M059J (cell line): ENCODE measurements at regions not wholly inside any gene's neighbourhood (a gene's known extent, or its start where the extent isn't known, plus 50 kb on each side); places are given as distances from the start of the nearest gene placed in this dataset.

Experiments
- DNase-seq: peaks from one replicate; pipeline ENCODE4 v3.0.0-alpha.2; 2012; ENCODE audit warnings: low read depth

DNA sequence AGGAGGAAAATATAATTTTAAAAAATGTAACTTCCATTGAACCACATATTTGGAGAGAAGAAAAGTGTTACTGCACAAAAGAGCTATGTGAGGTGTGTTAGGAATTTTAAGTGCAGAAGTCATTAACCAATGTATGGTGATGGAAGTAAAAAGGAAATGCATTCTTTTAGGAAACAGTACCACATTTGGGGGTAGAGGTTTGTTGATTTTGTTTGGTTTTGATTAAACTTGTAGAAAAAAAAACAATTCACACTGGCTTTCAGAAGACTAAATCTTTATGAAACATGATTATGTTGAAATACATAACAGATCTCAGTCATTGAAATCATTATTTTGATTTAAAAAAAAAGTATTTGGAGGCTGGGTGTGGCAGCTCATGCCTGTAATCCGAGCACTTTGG is 1287.0 kb upstream of the GJE1 start:
- DNase-seq, result no peak

DNA sequence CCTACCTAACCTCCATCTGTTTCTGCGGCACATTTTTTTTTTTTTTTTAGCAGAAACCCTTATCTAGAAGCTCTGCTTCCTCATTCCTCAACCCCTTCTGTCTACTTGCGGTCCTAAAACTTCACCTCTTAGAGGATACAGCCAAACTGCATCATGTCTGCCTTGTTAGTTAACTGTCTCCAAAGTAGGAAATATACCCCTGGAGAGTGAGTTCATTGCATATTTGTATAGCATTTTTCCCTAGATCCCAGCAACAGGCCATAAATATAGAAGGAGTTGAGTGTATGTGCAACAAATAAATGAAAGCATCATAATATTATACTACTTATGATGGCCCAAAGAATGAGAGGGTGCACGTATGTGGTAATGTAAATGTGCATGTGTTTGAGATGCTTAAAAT is 1288.6 kb upstream of the GJE1 start:
- DNase-seq, result no peak

- no peak for DNase-seq
These were observed 1299.3 kb upstream of the GJE1 start for GRCh38 chr6:140833408-140833807.

GRCh38 chr6:140830666-140831065 is 1302.1 kb upstream of the GJE1 start:
- no peak for DNase-seq

DNA sequence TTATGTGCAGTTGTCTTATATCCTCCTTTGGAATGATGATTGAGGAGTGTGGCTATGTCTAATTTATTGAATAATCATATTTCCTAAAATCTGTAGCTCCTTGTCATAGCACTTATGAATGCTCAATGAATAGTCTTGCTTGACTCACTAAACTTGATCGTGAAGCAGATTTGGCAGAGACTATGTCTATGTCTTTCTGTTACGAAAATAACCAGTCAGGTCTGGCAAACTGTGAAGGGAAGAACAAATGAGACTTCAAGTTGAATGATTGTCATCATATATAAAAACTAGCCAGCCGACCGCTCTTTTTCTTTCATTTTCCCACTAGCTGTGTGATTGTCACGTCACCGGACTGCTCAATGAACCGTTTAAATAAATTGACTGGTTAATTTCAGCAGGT is 1303.9 kb upstream of the GJE1 start:
- DNase-seq, result peak; percentile 10

GRCh38 chr6:140827593-140827992 is 1305.1 kb upstream of the GJE1 start:
- DNase-seq, result no peak

DNA sequence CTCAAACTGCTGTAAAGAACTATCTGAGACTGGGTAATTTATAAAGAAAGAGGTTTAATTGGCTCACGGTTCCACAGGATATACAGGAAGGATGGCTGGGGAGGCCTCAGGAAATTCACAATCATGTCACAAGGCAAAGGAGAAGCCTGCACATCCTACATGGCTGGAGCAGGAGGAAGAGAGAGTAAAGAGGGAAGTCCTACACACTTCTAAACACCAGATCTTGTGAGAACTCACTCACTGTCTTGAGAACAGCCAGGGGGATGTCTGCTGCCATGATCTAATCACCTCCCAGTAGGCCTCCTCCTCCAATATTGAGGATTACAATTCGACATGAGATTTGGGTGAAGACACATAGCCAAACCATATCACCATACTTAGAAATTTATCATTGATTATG is 1307.0 kb upstream of the GJE1 start:
- no peak for DNase-seq

DNA sequence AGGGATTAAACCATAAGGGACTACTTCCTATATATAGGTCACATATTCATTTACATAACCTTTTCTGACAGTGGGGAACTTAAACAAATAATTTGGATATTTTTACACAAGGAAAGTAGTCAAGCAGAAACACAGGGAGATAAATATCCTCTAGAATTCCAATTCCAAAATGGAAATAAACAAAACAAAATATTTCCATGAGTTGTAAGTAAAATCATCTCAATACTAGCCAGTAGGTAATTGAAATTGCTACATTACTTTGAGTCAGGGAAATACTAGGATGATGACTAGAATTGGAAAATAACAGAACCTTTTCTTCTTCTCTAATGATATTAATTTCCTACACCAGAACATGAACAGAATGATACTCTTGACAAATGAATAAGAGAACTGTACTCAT is 1308.1 kb upstream of the GJE1 start:
- DNase-seq, result no peak

DNA sequence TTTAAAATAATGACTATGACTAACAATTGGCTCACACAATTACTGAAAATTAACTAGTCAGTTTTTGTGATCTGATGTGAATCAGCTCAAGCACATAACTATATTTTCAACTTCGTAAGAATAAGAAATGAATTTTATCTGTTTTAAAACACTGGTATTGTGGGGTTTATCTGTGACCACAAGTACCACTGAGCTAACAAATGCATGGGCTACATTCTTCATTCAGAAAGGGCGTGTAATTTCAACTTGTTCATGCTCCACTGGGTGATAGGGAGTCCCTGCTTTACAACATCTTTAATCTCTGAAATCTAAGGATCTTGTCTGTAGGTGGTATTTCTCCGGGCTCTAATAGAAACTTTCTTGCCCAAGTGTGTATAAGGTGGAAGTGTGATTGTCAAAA is 1311.5 kb upstream of the GJE1 start:
- no peak for DNase-seq

GRCh38 chr6:140817176-140817575 is 1315.5 kb upstream of the GJE1 start:
- DNase-seq, result no peak

DNA sequence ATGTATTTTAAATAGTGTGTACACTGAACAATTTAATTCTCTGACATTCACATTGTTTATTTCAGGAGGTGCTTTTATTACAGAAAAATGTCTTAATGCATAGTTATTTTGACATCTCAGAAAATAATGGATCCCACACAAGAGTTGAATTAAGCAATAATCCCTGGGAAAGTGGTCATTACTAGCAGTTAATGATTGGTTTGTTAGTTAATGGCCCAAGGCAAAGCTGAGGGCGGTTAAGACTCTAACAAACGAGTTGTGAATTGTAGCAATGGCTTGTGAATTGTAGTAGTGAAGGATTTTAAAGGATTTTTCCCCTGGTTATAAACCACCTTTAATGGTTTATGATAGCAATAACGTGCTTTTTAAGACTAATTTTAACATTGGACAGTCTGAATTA is 1316.0 kb upstream of the GJE1 start:
- no peak for DNase-seq

GRCh38 chr6:140812636-140813035 is 1320.1 kb upstream of the GJE1 start:
- DNase-seq, result no peak

GRCh38 chr6:140811642-140812041 is 1321.1 kb upstream of the GJE1 start:
- no peak for DNase-seq

GRCh38 chr6:140809694-140810101 is 1323.0 kb upstream of the GJE1 start:
- peak; percentile 92 for DNase-seq

DNA sequence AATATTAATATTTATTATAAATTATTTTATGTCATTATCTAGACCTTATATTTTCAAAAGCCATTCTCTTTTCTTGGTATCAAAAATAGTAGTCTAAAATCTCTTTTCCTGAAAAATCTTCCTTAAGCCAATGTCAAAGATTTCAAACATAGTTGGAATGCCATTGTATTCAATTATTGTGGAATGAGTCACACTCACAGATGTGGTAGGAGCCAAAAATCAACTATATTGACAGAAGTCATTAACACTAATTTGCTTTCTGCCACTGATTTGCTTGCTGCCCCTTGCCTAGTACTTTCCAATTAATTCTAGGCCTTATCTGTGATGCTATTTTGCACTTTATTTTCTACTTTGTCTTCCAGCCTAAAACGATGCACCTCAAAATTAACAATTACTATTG is 1326.3 kb upstream of the GJE1 start:
- DNase-seq, result peak; percentile 48

DNA sequence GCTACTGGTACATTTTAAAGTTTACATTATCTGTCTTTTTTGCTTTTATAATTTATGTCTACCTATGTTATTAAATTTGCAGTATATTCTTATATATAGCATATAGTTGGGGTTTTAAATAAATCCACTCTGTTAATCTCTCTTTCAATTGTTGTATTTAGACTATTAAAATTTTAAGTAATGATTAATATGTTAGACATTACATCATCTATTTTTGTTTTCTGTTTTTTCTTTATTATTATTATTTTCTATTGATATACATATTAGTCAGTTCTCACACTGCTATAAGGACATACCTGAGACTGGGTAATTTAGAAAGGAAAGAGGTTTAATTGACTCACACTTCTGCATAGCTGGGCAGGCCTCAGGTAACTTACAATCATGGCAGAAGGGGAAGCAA is 1338.2 kb upstream of the GJE1 start:
- DNase-seq, result no peak

GRCh38 chr6:140790109-140790508 is 1342.6 kb upstream of the GJE1 start:
- DNase-seq, result no peak

DNA sequence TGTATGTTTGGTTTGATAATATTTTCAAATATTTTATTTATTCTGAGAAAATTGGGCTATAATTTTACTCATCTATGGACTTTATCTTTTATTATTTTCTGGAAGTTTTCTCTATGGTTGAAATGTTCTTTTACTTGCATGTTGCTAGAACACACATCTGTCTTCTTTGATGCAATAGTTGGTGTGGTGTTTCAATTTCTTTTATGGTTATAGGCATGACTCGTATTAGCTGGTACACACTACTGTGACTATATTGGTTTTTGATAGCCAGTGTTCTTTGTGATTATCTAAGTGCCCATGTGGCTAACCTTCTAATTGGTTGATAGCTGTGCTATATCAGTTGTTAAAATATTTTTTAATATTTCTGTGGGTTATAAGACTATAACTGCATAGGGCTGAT is 1343.3 kb upstream of the GJE1 start:
- DNase-seq, result no peak

DNA sequence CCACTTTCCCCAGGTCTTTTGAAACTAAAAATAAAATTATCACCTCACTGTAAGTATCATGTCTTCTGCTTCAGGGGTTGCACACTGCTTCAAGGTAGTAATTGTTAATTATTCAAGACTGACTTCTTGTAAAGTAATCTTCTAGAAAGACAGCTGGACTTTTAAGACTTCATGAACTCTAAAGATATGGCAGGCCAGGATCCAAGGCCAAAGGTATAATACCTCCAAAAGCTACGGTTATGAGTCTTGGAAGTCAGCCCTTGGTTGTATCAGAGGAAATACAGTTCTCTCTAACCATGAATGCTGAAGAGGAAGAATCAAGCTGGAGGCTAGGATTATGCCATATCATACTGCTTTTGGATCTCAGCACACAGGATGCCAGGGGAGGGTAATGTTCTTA is 1346.8 kb upstream of the GJE1 start:
- no peak for DNase-seq

GRCh38 chr6:140784573-140784972 is 1348.2 kb upstream of the GJE1 start:
- peak; percentile 55 for DNase-seq

DNA sequence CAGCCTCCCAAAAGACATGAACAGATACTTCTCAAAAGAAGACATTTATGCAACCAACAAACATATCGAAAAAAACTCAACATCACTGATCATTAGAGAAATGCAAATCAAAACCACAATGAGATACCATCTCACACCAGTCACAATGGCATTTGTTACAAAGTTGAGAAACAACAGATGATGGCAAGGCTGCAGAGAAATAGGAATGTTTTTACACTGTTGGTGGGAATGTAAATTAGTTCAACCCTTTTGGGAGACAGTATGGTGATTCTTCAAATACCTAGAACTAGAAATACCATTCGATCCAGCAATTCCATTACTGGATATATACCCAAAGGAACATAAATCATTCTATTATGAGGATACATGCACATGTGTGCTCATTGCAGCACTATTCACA is 1349.2 kb upstream of the GJE1 start:
- peak; percentile 42 for DNase-seq

DNA sequence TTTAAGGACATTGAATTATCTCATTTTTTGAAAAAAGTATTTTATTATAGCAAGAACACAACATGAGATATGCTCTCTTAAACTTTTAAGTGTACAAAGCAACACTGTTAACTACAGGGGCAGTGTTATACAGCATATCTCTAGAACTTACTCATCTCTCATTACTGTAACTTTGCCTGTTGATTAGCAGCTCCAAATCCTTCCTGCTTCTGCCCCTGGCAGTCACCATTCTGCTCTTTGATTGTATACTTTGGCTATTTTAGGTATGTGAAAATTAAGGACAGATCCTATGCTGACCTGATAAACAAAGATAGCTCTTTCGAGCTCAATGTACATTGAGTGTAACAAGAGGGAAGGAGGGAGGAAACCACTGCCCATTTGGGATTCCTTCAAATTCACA is 1349.8 kb upstream of the GJE1 start:
- peak; percentile 21 for DNase-seq

DNA sequence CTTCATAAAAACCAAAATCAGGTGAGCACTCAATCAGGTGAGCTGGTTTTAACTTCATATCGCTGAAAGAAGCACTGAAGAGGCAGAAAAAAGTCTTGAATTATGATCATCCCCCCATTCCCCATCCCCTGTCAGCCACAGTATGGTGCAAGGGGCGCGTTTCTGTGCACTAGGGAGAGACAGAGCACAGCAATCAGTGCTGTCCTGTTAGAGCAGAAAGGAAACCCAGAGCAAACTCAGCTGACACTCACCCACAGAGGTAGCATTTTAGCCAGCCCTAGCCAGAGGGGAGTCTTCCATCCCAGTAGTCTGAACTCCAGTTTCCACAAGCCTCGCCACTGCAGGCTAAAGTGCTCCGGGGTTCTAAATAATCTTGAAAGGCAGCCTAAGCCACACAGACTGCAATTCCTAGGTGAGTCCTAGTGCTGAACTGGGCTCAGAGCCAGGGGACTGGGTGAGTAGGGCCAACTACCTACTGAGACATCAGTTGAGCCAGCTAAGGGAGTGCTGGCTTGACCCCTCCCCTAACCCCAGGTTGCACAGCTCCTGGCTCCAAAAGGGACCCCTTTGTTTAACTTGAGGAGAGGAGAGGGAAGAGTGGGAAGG is 1352.6 kb upstream of the GJE1 start:
- peak; percentile 51 for DNase-seq

DNA sequence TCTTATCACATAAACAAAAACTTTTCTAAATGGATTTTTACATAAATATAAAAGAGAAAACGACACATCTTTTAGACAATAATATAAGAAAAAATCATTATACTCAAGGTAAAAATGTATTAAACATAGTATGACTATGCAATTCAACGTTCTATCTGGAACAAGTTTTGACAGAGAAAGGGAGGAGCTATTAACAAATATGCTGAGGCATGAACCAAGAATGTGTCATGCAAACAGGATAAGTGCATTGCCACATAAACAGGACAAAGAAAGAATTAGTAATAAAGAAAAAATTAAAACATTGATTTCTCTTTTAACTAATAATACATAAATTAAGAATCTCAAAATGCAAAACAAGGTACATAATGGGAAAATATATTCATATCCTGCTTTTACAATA is 1353.4 kb upstream of the GJE1 start:
- DNase-seq, result peak; percentile 41

GRCh38 chr6:140777780-140778179 is 1354.9 kb upstream of the GJE1 start:
- no peak for DNase-seq
